Brain microvascular endothelial cell (primary cell): ENCODE measurements at regions not wholly inside any gene's neighbourhood (a gene's known extent, or its start where the extent isn't known, plus 50 kb on each side); places are given as distances from the start of the nearest gene placed in this dataset.

ENCODE experiments used
- DNase-seq: peaks from one replicate; pipeline ENCODE4 v3.0.0-alpha.2; 2020
- H3K27ac ChIP-seq: fragments of 250-450 bp; sonication (Bioruptor Pico); 2 replicates; pipeline ENCODE4 v1.5.1; 2020; ENCODE audit warnings: mild to moderate bottlenecking, moderate library complexity
- H3K27me3 ChIP-seq: fragments of 250-450 bp; sonication (Bioruptor Pico); replicated peaks from 2 replicates; pipeline ENCODE4 v1.5.1; 2020; ENCODE audit warnings: mild to moderate bottlenecking
- H3K36me3 ChIP-seq: fragments of 250-450 bp; sonication (Bioruptor Pico); replicated peaks from 2 replicates; pipeline ENCODE4 v1.5.1; 2020; ENCODE audit warnings: mild to moderate bottlenecking
- H3K4me3 ChIP-seq: 2 replicates; pipeline ENCODE4 v1.5.1; 2011; ENCODE audit warnings: low read depth, mild to moderate bottlenecking, control low read depth, low read length, moderate library complexity
- CTCF ChIP-seq: IDR thresholded peaks from 2 replicates; pipeline ENCODE4 v1.5.1; 2011; ENCODE audit warnings: low read depth, mild to moderate bottlenecking, moderate library complexity, low read length, control low read depth, inconsistent platforms; ENCODE audit errors: missing control alignments
- in situ Hi-C: cut with HindIII; loops from 2 replicates; pipeline ENCODE4 v1.10.0; 2017; ENCODE audit warnings: low sequenced_read_pairs, low pct_ligation_motif_present

DNA sequence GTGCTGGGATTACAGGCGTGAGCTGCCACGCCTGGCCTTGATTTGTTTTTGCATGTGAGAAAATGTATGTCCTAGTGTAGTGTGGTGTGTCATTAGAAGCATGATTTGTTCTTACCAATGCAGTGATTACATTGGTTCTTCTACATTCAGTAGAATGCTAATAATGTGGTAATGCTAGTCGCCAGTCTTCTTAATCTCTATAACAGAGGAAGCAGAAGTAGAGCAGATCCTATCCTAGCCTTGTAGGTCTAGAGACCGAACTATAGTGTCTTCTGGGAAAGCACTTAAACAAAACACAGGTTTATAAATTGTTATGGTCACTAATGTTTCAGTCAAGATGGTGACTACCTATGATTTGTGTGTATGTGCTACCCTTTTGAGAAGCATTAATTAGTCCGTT, 197.5 kb upstream of the DMRT1 start:
- Histone ChIP-seq H3K27me3 (no peaks in the 10 kb centered on the region), H3K36me3 (no peaks in the 10 kb centered on the region), H3K4me3 (no peak overlapping the region), H3K27ac (no peak overlapping the region)
- DNase-seq = no peak
- in situ Hi-C loops = no loop called here
- no peak for TF ChIP-seq CTCF

DNA sequence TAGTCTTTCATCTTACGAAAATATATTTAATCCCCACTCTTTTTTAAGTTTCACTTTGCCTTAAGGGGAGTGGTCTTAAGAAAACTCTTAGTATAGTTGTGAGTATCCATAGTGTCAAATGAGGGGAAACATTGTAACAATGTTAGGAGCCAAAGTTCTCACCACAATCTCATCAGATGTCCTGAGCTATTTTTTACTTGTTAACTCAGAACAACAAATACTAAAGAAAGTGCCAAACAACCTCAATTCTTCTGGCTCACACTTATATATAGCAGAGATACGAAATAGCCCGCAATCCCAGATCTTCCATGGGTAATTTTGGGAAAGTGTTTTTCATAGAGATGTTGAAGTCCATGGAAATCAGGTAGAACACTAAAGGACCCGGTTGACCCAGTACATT, 194.0 kb upstream of the DMRT1 start:
- Histone ChIP-seq H3K4me3 (no peak overlapping the region), H3K27ac (no peak overlapping the region), H3K36me3 (no peaks in the 10 kb centered on the region), H3K27me3 (no peaks in the 10 kb centered on the region)
- in situ Hi-C loops = no loop called here
- no peak for TF ChIP-seq CTCF
- no peak for DNase-seq

DNA sequence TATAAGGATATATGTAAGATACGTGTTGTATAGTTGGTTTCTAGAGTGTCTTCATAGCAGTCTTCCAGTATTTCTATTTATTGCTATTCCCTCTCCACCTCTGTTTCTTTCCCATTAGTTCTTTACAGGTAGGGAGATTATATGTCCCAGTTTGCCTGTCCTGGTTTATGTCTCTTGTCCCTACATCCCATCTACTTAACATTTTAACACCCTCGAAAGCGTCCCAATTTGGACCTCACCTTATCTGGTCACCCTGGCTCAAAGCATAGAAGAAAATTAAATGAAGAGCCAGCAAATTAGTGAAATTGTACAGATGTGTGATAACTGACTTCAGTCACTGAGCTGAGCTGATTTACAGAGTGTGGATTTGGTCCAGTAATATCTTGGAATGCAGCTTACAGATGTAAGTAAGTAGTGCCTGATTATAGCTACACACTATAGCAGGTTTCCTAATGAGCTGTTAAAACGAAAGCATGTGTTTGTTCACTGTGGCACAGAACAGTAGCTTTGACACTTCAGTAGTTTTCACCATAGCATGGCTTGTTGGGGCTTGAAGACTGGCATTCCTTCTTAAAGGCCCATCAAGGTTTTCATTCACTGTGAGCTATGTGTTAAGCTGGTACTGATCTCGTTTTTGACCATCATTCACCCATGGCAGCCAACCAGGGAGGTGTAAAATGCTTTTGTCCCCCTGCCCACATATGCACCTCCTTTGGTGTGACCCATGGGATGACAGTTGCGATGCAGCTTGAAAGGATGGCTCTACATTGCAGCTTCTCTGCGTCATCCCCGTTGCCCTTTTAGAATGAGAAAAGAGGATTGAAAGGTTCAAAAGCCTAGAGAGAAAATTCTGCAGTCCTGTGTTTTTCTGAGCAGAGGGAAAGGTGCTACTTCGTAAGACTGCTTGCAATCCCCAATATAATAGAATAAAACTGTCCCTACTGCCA, 192.1 kb upstream of the DMRT1 start:
- Histone ChIP-seq H3K36me3 (no peaks in the 10 kb centered on the region), H3K27ac (no peak overlapping the region), H3K27me3 (no peaks in the 10 kb centered on the region), H3K4me3 (no peak overlapping the region)
- DNase-seq = no peak
- in situ Hi-C loops = no loop called here
- TF ChIP-seq CTCF = no peak

- in situ Hi-C loops = no loop called here
- DNase-seq = no peak
- H3K27ac ChIP-seq = no peak overlapping the region
Observed at GRCh38 chr9:650362-650761, 191.1 kb upstream of the DMRT1 start.

DNA sequence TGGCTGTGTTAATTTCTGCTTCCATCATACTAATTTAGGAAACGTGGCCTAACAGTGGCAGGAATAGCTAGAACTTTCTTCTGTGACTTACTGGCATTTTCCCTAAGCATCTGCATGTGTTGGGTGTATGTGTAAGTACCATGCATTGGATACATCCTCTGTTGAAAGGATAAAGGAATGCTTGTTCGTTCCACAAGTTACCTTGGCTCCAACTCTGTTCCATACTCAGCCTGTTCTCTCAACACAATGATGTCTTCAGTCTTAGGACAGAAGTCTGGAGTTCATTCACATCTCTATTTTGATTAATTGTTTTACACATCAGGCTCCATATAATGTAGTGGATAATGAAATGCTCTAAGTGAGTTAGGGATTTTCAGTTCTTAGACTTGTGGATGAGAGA, 190.1 kb upstream of the DMRT1 start:
- Histone ChIP-seq H3K4me3 (no peak overlapping the region), H3K27ac (no peak overlapping the region), H3K36me3 (no peaks in the 10 kb centered on the region), H3K27me3 (no peaks in the 10 kb centered on the region)
- in situ Hi-C loops = no loop called here
- no peak for DNase-seq
- TF ChIP-seq CTCF = no peak

More at GRCh38 chr9:650362-650761, 191.1 kb upstream of the DMRT1 start:
- Histone ChIP-seq H3K27me3 (no peaks in the 10 kb centered on the region), H3K4me3 (no peak overlapping the region), H3K36me3 (no peaks in the 10 kb centered on the region)
- no peak for TF ChIP-seq CTCF
